ENCODE measurements at regions not wholly inside any gene's neighbourhood (a gene's known extent, or its start where the extent isn't known, plus 50 kb on each side); places are given as distances from the start of the nearest gene placed in this dataset.
A peak's percentile ranks its signal among the peaks of the same experiment; 100 is the strongest.
"Not testable (repeated sequence)": the region's sequence is repeated elsewhere in the genome, so short reads cannot be mapped to it uniquely, and the experiment has no call there.

DNA sequence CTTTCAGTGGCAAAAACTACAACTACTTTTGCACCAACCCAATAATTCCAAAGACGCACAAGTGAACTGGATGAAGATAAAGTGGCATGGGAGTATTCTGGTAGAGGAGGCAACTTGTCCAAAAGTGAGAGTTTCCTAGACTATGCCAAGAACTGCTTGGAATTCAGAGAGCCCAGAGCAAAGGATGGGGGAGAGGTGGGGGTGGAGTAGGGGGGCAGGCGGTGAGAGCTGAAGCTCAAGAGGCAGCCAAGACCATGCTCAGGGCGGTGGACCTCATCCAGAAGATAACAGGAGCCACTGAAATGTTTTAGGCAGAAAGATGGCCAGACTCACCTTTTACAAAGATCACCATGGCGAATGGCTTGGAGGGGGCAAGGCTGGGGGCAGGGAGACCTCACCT, 242.5 kb downstream of the SEC61B start:
- intact Hi-C loops (cut with DNase I): no loop called here
- DNase-seq (ENCODE audit: low spot score): no peak

GRCh38 chr9:99465231-99465907, 243.3 kb downstream of the SEC61B start:
- intact Hi-C loops (cut with DNase I): no loop called here
- DNase-seq (ENCODE audit: low spot score): no peak

- intact Hi-C loops (cut with DNase I): no loop called here
- no peak for DNase-seq (ENCODE audit: low spot score)
Observed at GRCh38 chr9:99466104-99466503, 244.0 kb downstream of the SEC61B start.

DNA sequence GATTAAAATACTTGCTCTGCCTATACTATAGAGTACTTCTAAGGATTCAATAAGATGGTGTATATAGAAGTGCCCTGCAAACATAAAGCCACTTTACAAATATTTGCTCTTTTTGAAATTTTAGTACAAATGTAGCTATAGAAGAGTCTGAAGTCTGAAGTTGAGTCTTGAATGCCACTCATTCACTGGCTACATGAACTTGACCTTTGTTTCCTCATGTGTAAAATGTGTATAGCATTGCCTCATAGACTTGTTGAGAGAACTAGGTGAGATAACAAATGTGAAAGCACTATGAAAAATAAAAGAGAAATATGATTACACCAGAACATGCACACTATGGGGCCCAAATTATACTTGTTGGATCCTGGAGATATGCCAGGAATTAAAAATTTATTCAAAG, 244.7 kb downstream of the SEC61B start:
- intact Hi-C loops (cut with DNase I): no loop called here
- no peak for DNase-seq (ENCODE audit: low spot score)

GRCh38 chr9:99471033-99471432, 249.0 kb downstream of the SEC61B start:
- intact Hi-C loops (cut with DNase I): no loop called here
- no peak for DNase-seq (ENCODE audit: low spot score)

GRCh38 chr9:99472240-99472915, 250.3 kb downstream of the SEC61B start:
- intact Hi-C loops (cut with DNase I): no loop called here
- no peak for DNase-seq (ENCODE audit: low spot score)

DNA sequence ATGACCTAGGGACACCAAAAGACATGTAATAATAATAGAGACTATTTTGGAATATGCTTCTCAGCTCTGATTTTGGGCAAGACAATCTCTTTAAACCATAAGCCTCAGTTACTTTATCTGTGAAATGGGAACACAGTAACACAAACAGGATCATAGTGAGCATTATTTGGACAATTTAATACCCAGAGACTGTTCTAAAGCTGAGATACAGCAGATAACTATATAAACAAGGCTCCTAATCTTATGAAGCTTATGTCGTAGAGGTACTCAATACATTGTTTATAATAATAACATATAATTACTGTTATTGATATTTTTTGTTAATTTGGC, 250.8 kb downstream of the SEC61B start:
- DNase-seq (ENCODE audit: low spot score): no peak
- intact Hi-C loops (cut with DNase I): no loop called here

GRCh38 chr9:99474186-99474585, 252.1 kb downstream of the SEC61B start:
- intact Hi-C loops (cut with DNase I): no loop called here
- DNase-seq (ENCODE audit: low spot score): no peak

DNA sequence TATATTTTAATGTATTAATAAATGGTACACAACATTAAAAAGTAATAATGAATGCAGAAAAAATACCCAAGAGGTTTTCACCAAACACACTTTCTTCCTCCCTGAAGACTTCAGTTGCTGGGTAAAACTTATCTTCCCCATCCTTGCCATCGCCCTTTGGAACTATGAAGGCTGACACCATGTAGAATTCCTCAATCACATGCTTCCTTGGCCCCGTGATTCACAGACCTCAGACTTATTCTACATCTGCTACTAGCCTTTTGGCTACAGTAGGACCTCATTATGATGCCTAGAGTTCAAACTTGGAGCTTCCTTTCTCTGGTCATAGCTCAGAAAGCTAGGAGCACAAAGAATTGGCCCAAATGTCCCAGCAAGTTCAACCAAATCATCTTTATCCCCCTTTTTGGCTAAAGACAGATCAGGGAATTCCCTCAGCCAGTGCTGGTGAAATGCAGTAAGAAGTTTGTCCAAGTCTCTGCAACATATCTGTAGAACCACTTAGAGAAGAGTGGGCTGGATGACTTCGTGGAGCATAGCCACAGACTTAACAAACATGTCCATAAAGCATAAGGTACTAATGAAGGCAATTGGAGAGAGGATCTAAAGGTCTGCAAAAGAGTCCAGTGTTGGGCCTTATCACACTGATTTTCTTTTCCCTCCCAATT, 253.5 kb downstream of the SEC61B start:
- intact Hi-C loops (cut with DNase I): loop anchor here (5.0 kb wide), 1 partner anchor 87 kb away; no protein-coding TSS in a partner anchor
- no peak for DNase-seq (ENCODE audit: low spot score)

DNA sequence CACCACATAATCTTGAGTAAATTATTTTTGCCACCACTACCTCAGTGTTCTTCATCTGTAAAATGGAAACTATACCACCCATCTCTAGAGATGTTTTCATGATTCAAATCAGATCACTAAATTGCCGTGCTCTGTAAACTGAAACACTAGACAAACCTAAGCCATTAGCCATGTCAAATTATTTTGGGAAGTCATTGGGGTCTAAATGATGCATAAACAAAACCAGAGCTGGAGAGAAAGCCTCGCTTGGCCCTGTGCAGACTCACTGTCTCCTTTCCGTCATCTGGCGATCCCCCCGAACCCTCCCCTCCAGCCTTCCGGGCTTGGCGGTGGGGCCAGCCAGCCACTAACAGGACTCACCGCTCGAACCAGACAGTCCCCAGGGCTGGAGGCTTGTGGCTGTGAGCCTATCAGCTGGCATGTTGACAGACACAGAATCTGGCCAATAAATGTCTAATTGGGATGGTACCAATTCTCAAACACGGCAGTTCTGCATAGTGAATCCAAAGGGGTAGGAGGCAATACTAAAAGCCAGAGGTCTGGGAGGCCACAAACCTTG, 256.5 kb downstream of the SEC61B start:
- intact Hi-C loops (cut with DNase I): loop anchor here (5.0 kb wide), 1 partner anchor 84 kb away; no protein-coding TSS in a partner anchor
- DNase-seq (ENCODE audit: low spot score): peak; percentile 80

GRCh38 chr9:99479929-99480328, 257.8 kb downstream of the SEC61B start:
- no peak for DNase-seq (ENCODE audit: low spot score)
- intact Hi-C loops (cut with DNase I): loop anchor here (5.0 kb wide), 1 partner anchor 82 kb away; no protein-coding TSS in a partner anchor

GRCh38 chr9:99485459-99485858, 263.4 kb downstream of the SEC61B start:
- intact Hi-C loops (cut with DNase I): no loop called here
- no peak for DNase-seq (ENCODE audit: low spot score)

- intact Hi-C loops (cut with DNase I): no loop called here
Observed at GRCh38 chr9:99486684-99487083, 264.6 kb downstream of the SEC61B start.

DNA sequence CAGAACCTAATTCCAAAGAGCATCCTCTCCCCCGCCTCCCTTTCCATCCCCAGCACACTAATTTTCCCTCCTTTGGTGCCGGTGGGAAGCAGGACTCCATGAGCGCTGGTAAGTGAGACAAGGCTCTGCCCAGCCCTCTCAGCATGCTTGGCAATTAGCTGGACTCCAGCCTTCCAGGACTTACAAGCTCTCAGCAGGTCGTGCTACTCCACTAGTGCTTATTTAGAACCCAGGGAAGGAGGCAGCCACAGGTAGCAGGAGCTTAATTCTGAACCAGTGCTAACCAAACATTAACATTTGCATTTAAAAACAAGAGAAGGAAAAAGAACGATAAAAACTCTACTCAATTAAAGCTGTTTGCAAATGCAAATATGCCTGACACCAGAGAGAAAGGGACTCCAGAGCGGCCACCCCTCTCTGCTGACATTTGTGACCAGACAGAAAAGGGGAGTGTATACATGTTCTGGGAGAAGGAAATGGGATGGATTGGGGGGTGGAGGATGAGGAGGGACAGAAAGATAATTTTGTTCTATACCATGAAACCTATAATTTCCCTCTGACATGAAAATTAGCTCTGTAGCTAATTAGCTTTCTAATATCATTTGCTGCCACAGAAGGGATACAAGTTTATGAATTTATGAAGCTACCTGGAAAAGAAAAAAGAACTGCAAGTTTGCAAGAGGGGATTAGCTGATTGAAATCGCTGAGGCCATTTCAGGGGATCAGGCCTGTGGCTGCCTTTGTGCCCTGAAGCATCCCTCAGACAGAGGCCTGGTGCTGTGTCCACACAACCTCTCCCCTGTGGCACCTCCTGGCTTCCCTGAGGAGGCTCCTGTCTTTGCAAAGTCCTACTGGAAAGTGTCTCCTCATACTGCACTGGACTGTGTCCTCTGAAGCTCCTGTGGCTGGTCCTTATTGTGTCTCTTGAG, 266.3 kb downstream of the SEC61B start:
- intact Hi-C loops (cut with DNase I): no loop called here
- no peak for DNase-seq (ENCODE audit: low spot score)

More at GRCh38 chr9:99486684-99487083, 264.6 kb downstream of the SEC61B start:
- no peak for DNase-seq (ENCODE audit: low spot score)

GRCh38 chr9:99489060-99489413, 267.0 kb downstream of the SEC61B start:
- intact Hi-C loops (cut with DNase I): no loop called here
- DNase-seq (ENCODE audit: low spot score): no peak

- intact Hi-C loops (cut with DNase I): no loop called here
- DNase-seq (ENCODE audit: low spot score): no peak
Observed at GRCh38 chr9:99490729-99491128, 268.6 kb downstream of the SEC61B start.

- DNase-seq (ENCODE audit: low spot score): no peak
- intact Hi-C loops (cut with DNase I): no loop called here
Observed at GRCh38 chr9:99491408-99492158, 269.5 kb downstream of the SEC61B start.

- intact Hi-C loops (cut with DNase I): no loop called here
- no peak for DNase-seq (ENCODE audit: low spot score)
Observed at GRCh38 chr9:99497641-99498040, 275.6 kb downstream of the SEC61B start.

- intact Hi-C loops (cut with DNase I); DNase-seq (ENCODE audit: low spot score): not testable (repeated sequence)
Observed at GRCh38 chr9:99498979-99499378, 276.9 kb downstream of the SEC61B start.

Measured in cardiac septum (tissue), 1 donor.